ENCODE measurements at regions not wholly inside any gene's neighbourhood (a gene's known extent, or its start where the extent isn't known, plus 50 kb on each side); places are given as distances from the start of the nearest gene placed in this dataset.

GRCh38 chr11:131297441-131297840 is 73.0 kb upstream of the NTM start:
- Histone ChIP-seq H3K4me3 (ENCODE audit: low read depth, low read length, poor library complexity, severe bottlenecking) (no peak overlapping the region), H3K79me2 (ENCODE audit: insufficient read depth, low read length) (no peaks in the 10 kb centered on the region), H3K27me3 (ENCODE audit: insufficient read depth, low read length) (no peaks in the 10 kb centered on the region), H3K4me1 (ENCODE audit: insufficient read depth, low read length, severe bottlenecking) (no peaks in the 10 kb centered on the region), H3F3A (ENCODE audit: insufficient read depth, low read length) (no peaks in the 10 kb centered on the region), H2AFZ (ENCODE audit: low read length) (no peak overlapping the region), H3K36me3 (ENCODE audit: insufficient read depth, low read length) (no peaks in the 10 kb centered on the region), H3K9ac (ENCODE audit: low read length) (no peak overlapping the region), H4K20me1 (ENCODE audit: insufficient read depth, low read length) (no peaks in the 10 kb centered on the region), H3K27ac (ENCODE audit: low read depth, low read length, poor library complexity, severe bottlenecking) (no peak overlapping the region), H3K4me2 (ENCODE audit: low read length) (no peak overlapping the region), H3K9me2 (ENCODE audit: low read depth, low read length) (no peaks in the 10 kb centered on the region), H3K9me3 (ENCODE audit: low read length) (no peaks in the 10 kb centered on the region)
- no peak for TF ChIP-seq CTCF (IDR thresholded peaks at IDR 0.05; ENCODE audit: low read length)
- no peak for TF ChIP-seq EZH2 (IDR thresholded peaks at IDR 0.05; ENCODE audit: borderline replicate concordance, low read length)

- Histone ChIP-seq H3K9me2 (ENCODE audit: low read depth, low read length) (no peaks in the 10 kb centered on the region), H3K4me3 (ENCODE audit: low read depth, low read length, poor library complexity, severe bottlenecking) (no peak overlapping the region), H3K9ac (ENCODE audit: low read length) (no peak overlapping the region), H3K9me3 (ENCODE audit: low read length) (no peaks in the 10 kb centered on the region), H3K27ac (ENCODE audit: low read depth, low read length, poor library complexity, severe bottlenecking) (no peak overlapping the region), H2AFZ (ENCODE audit: low read length) (no peak overlapping the region), H4K20me1 (ENCODE audit: insufficient read depth, low read length) (no peaks in the 10 kb centered on the region), H3K4me2 (ENCODE audit: low read length) (no peak overlapping the region), H3K27me3 (ENCODE audit: insufficient read depth, low read length) (no peaks in the 10 kb centered on the region), H3K79me2 (ENCODE audit: insufficient read depth, low read length) (no peaks in the 10 kb centered on the region), H3F3A (ENCODE audit: insufficient read depth, low read length) (no peaks in the 10 kb centered on the region), H3K4me1 (ENCODE audit: insufficient read depth, low read length, severe bottlenecking) (no peaks in the 10 kb centered on the region), H3K36me3 (ENCODE audit: insufficient read depth, low read length) (no peaks in the 10 kb centered on the region)
- TF ChIP-seq CTCF (IDR thresholded peaks at IDR 0.05; ENCODE audit: low read length) (no peak), EZH2 (IDR thresholded peaks at IDR 0.05; ENCODE audit: borderline replicate concordance, low read length) (no peak)
Measured at GRCh38 chr11:131299598-131300438, 70.6 kb upstream of the NTM start.

GRCh38 chr11:131300439-131300717 is 70.0 kb upstream of the NTM start:
- H3K27me3 ChIP-seq (ENCODE audit: insufficient read depth, low read length): no peaks in the 10 kb centered on the region

More at GRCh38 chr11:131300439-131300717, 70.0 kb upstream of the NTM start:
- Histone ChIP-seq H3K27ac (ENCODE audit: low read depth, low read length, poor library complexity, severe bottlenecking) (no peak overlapping the region), H3K9me3 (ENCODE audit: low read length) (no peaks in the 10 kb centered on the region), H3K79me2 (ENCODE audit: insufficient read depth, low read length) (no peaks in the 10 kb centered on the region), H3K4me3 (ENCODE audit: low read depth, low read length, poor library complexity, severe bottlenecking) (no peak overlapping the region), H4K20me1 (ENCODE audit: insufficient read depth, low read length) (no peaks in the 10 kb centered on the region), H3K4me2 (ENCODE audit: low read length) (no peak overlapping the region), H3K4me1 (ENCODE audit: insufficient read depth, low read length, severe bottlenecking) (no peaks in the 10 kb centered on the region), H3K9me2 (ENCODE audit: low read depth, low read length) (no peaks in the 10 kb centered on the region), H3K36me3 (ENCODE audit: insufficient read depth, low read length) (no peaks in the 10 kb centered on the region), H3K9ac (ENCODE audit: low read length) (no peak overlapping the region), H3F3A (ENCODE audit: insufficient read depth, low read length) (no peaks in the 10 kb centered on the region), H2AFZ (ENCODE audit: low read length) (no peak overlapping the region)
- TF ChIP-seq CTCF (IDR thresholded peaks at IDR 0.05; ENCODE audit: low read length): no peak
- no peak for TF ChIP-seq EZH2 (IDR thresholded peaks at IDR 0.05; ENCODE audit: borderline replicate concordance, low read length)

Measured in OCI-LY1 (cell line).